HG02642 (cell line): ENCODE measurements at regions not wholly inside any gene's neighbourhood (a gene's known extent, or its start where the extent isn't known, plus 50 kb on each side); places are given as distances from the start of the nearest gene placed in this dataset.

Experiments
- ATAC-seq: cut with Tn5 transposase; IDR thresholded peaks from one replicate; pipeline ENCODE4 v1.9.1; 2021; ENCODE audit warnings: mild to moderate bottlenecking; ENCODE audit not compliant: unreplicated experiment, poor library complexity

GRCh38 chr14:65214741-65215140 lies 112.4 kb upstream of the MAX start:
- no peak for ATAC-seq

GRCh38 chr14:65219353-65219752 lies 117.0 kb upstream of the MAX start:
- no peak for ATAC-seq

GRCh38 chr14:65222440-65222858 lies 120.1 kb upstream of the MAX start:
- ATAC-seq: peak; percentile 59

DNA sequence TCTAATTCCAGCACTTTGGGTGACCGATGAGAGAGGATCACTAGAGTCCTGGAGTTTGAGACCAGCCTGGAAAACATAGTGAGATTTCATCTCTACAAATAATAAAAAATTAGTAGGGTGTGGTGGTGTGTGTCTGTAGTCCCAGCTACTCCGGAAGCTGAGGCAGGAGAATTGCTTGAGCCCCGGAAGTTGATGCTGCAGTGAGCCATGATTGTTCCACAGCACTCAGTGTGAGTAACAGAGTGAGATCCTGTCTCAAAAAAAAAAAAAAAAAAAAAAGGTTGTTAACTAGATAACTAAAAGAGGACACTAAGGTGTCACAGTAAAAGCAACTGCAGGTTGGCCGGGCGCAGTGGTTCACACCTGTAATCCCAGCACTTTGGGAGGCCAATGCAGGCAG lies 121.3 kb upstream of the MAX start:
- ATAC-seq: no peak

DNA sequence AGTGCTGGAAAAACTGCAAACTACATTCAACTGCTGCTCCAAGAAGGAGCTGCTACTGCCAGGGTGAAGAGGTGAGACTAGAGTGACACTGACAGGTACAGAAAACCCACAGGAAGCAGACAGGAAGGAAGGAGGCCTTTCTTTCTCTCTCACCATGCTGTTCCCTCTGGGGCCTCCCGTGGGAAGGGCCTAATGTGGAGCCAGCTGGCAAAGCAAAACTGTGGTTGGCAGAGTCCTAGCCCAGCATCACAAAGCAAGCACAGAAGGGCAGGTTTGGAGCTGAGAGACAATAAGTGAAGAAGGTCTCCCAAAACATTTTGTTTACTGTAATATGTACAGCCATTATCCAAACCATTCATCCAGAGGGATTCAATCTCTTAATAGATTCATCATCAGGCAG lies 122.5 kb upstream of the MAX start:
- no peak for ATAC-seq

GRCh38 chr14:65225299-65226159 lies 123.2 kb upstream of the MAX start:
- ATAC-seq: no peak

GRCh38 chr14:65226824-65227604 lies 124.7 kb upstream of the MAX start:
- ATAC-seq: no peak

- ATAC-seq: peak; percentile 85
Observed at GRCh38 chr14:65228436-65228835, 126.1 kb upstream of the MAX start.

DNA sequence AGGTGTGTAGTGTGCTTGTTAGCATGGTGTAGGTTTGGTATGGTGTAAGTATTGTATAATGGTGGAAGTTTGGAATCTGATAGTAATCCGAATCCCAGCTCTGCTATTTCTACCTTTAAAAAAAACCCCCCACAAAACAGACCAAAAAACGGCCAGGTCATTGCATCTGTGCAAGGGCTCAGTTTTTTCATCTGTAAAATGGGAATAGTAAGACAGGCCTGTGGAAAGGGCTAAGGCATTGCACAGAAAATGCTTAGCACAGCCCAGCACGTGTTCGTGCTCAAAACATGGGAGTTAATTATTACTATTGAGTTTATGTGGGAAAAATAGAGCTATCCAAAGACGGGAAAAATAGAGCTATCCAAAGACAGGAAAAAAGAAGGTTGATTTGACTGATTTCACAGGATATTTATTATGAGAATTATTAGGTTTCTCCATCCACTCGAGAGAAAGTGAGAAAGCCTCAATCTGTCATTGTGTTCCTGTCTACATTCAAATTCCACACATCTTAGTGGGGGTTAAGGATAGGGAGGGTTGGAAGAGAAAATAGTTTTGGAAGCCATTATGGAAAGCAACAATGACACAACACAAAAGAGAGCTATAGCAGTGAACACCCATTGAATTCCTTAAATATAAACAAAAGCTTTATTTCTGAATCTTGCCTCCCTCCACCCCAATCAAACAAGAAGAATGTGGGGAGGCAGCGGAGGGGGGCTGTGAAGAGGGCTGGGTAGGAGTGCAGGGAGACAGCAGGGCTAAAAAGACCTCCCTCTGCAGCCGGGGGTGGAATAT lies 126.8 kb upstream of the MAX start:
- no peak for ATAC-seq

DNA sequence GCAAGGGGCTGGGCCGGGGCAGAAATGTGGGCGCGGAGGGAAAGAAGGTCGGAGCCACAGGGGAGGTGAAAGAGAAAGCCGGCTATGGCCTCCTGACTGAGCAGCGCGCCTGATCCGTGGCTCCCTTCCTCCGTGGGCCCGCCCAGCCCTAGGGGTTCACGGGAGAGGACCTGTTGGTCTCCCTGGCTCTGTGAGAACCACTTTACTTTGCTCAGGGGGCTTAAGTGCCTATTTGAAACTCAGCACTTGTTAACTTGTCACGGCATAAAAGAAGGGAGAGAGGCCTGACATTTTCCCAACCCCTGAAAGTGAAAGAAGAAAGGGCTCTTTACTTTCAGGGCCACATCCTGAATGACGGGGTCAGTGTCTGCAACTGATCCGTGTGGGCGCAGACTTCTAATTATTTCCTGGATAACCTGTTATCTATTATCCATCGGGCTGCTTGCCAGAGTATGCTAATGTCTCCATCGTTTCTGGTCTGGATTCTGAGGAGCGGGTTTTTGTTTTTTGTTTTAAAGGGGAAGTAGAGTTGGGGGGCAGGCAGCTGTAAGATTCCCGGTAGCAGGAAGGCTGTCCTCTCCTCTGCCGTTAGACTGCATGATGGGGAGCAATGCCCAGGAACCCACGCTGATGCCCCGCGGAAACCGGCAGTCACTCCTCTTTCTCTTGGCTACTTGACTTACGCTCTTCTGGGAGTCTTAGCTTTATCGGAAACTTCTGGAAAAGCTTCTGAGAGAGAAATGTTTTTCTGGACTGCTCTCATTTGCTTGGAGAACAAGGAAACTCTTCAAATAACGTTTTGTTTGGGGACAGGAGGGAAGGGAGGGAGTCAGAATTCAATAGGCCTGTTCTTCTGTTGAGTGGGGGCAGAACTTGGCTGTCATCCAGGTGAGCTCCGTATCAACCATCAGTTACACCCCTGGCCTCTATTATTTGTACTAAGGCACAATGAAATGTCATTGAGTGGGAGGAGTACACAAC lies 127.7 kb upstream of the MAX start:
- ATAC-seq: no peak

- no peak for ATAC-seq
Observed at GRCh38 chr14:65231286-65231980, 129.1 kb upstream of the MAX start.

GRCh38 chr14:65234752-65235361 lies 132.5 kb upstream of the MAX start:
- ATAC-seq: no peak

DNA sequence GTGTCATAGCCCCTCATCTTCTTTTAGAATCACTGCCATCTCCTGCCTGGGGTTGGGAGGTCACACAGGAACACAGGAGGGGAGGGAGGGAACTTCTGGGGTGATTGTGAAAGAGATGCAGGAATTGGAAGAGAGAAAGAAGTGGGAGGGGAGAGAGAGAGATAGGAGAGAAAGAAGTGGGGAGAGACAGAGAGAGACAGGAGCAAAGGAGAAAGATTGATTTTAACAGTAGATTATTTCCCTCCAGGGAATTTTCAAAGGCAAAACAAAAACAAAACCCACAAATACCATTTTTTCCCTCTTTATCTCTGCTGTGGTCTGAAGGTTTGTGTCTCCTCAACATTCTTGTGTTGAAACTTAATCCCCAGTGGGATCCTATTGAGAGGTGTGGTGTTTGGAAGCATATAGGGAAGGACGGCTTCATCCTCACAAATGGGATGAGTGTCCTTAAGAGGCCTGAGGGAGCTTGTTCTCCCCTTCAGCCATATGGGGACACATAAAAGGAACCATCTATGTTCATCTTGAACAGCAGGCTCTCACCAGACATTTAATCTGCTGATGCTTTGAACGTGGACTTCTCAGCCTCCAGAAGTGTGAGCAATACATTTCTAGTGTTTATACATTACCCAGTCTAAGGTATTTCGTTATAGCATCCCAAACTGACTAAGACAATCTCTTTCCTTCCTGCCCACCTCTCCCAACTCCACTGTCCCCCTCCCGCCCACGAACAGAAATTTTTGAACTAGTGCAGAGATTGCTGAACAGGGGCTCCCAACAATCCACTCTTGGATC lies 134.9 kb upstream of the MAX start:
- ATAC-seq: no peak

- ATAC-seq: no peak
Observed at GRCh38 chr14:65237941-65238340, 135.6 kb upstream of the MAX start.

- ATAC-seq: no peak
Observed at GRCh38 chr14:65238456-65238855, 136.1 kb upstream of the MAX start.

GRCh38 chr14:65239143-65239937 lies 137.0 kb upstream of the MAX start:
- ATAC-seq: no peak

DNA sequence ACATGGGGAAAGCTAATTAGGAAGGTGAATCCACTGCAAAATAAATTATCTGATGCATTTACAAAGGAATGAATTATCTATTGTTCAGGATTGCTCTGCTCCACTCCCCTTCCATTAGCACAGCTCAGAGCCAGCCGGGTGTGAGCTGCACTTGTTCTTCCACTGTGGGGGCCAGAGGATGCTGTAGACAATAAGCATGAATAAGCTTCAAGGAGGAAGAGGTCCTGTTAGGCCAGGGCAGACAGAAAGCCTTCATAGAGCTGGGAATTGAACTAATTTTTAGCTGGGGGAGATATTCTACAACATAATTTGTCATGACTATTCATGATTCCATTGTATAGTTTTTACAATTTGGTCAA lies 137.6 kb upstream of the MAX start:
- no peak for ATAC-seq
